ENCODE measurements at regions not wholly inside any gene's neighbourhood (a gene's known extent, or its start where the extent isn't known, plus 50 kb on each side); places are given as distances from the start of the nearest gene placed in this dataset.

DNA sequence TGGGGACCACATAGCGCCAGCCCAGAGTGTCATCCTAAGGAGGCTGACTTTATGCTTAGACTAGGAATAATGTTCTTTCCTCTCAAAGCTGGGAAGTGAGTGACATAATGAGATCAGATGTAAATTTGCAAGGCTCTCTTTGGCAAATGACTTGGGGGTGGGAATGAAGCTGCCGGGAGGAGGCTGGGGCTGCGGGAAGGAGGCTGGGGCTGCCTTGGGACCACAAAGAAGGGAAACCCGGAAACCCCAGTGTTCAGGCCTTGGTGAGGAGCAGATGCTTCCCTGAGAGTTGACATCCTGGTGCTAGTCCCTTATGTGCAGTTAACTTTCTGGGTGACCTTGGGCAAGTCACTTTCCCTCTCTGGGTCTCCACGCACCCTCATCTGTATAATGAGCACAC, 182.0 kb downstream of the CHST1 start:
- H3K27ac Mint-ChIP-seq (ENCODE audit: unreplicated experiment): no peak overlapping the region

DNA sequence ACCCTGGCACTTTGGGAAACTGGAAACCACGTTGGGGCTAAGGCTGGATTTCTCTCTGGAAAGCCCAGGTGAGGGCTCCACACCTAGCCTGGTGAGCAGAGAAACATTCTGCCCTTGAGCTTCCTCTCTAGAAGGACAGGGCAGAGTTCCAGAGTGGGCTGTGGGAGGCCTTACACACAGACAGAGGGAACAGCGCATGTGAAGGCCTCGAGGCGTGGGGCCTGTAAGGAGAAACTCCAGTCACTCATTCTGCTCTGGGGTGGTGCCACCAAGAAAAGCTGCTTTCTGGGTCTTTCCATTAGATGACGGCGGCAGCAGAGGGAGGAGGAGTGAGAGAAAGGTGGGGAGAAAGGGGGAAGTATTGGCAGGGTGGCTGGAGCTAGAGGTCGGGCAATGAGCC, 183.1 kb downstream of the CHST1 start:
- no peak overlapping the region for H3K27ac Mint-ChIP-seq (ENCODE audit: unreplicated experiment)
- DNase-seq (ENCODE audit: extremely low spot score, unreplicated experiment): no peak
- no peak overlapping the region for H3K4me3 Mint-ChIP-seq (ENCODE audit: unreplicated experiment)
- no peaks in the 10 kb centered on the region for H3K9me3 Mint-ChIP-seq (ENCODE audit: unreplicated experiment)
- peaks cover 35% of the 10 kb centered on the region for H3K27me3 Mint-ChIP-seq (ENCODE audit: unreplicated experiment)
- TF ChIP-seq, protein P1, sequence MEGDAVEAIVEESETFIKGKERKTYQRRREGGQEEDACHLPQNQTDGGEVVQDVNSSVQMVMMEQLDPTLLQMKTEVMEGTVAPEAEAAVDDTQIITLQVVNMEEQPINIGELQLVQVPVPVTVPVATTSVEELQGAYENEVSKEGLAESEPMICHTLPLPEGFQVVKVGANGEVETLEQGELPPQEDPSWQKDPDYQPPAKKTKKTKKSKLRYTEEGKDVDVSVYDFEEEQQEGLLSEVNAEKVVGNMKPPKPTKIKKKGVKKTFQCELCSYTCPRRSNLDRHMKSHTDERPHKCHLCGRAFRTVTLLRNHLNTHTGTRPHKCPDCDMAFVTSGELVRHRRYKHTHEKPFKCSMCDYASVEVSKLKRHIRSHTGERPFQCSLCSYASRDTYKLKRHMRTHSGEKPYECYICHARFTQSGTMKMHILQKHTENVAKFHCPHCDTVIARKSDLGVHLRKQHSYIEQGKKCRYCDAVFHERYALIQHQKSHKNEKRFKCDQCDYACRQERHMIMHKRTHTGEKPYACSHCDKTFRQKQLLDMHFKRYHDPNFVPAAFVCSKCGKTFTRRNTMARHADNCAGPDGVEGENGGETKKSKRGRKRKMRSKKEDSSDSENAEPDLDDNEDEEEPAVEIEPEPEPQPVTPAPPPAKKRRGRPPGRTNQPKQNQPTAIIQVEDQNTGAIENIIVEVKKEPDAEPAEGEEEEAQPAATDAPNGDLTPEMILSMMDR (IDR thresholded peaks at IDR 0.05): no peak
- H3K36me3 Mint-ChIP-seq (ENCODE audit: unreplicated experiment): no peaks in the 10 kb centered on the region
- no peaks in the 10 kb centered on the region for H3K4me1 Mint-ChIP-seq (ENCODE audit: unreplicated experiment)

More for the DNA sequence above, 182.0 kb downstream of the CHST1 start:
- DNase-seq (ENCODE audit: extremely low spot score, unreplicated experiment): no peak
- TF ChIP-seq, protein P1 (IDR thresholded peaks at IDR 0.05): no peak
- Mint-ChIP-seq H3K4me3 (ENCODE audit: unreplicated experiment) (no peak overlapping the region), H3K9me3 (ENCODE audit: unreplicated experiment) (no peaks in the 10 kb centered on the region), H3K36me3 (ENCODE audit: unreplicated experiment) (no peaks in the 10 kb centered on the region), H3K27me3 (ENCODE audit: unreplicated experiment) (peaks cover 27% of the 10 kb centered on the region), H3K4me1 (ENCODE audit: unreplicated experiment) (no peaks in the 10 kb centered on the region)

DNA sequence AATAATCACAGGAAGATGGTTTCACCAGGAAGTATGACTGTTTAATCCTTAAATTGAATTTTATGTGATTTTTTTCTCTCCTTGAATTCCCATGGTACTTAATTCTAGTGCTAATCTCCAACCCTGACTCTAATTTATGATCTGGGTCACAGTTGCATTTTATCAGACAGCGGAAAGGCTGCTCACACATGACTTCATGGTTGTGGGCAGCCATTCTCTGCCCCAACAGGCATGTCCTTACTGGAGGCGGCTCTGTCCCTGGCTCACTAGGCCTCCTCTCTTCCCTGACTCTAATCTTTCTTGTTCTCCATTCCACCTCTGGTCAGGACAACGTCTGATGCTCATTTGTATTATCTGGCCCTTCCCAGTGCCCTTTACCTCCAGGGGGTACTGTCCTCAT, 184.4 kb downstream of the CHST1 start:
- Mint-ChIP-seq H3K27me3 (ENCODE audit: unreplicated experiment) (peaks cover 43% of the 10 kb centered on the region), H3K36me3 (ENCODE audit: unreplicated experiment) (no peaks in the 10 kb centered on the region), H3K9me3 (ENCODE audit: unreplicated experiment) (no peaks in the 10 kb centered on the region), H3K27ac (ENCODE audit: unreplicated experiment) (no peak overlapping the region), H3K4me3 (ENCODE audit: unreplicated experiment) (no peak overlapping the region), H3K4me1 (ENCODE audit: unreplicated experiment) (no peaks in the 10 kb centered on the region)
- DNase-seq (ENCODE audit: extremely low spot score, unreplicated experiment): no peak
- TF ChIP-seq, protein P1 (IDR thresholded peaks at IDR 0.05): no peak

DNA sequence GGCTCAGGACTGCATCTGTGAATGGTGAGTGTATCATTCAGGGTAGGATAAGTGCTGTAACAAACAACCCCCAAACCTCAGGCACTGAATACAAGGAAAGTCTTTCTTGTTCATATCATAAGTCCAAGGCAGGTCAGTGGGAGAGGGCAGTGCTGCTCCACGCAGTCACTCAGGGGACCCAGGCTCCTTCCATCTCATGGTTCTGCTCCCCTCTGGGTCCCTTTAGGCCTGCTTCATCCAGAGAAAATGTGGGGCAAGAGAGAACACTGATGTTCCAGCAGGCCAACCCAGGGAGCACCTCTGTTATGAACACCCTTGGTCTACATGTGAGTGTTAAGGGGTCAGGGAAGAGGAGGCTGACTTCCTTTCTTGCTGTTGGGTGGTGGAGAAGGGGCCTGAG, 187.8 kb downstream of the CHST1 start:
- TF ChIP-seq, protein P1 (IDR thresholded peaks at IDR 0.05): no peak
- H3K27me3 Mint-ChIP-seq (ENCODE audit: unreplicated experiment): peaks cover 45% of the 10 kb centered on the region
- DNase-seq (ENCODE audit: extremely low spot score, unreplicated experiment): no peak
- no peaks in the 10 kb centered on the region for H3K9me3 Mint-ChIP-seq (ENCODE audit: unreplicated experiment)
- H3K4me3 Mint-ChIP-seq (ENCODE audit: unreplicated experiment): no peak overlapping the region
- no peaks in the 10 kb centered on the region for H3K4me1 Mint-ChIP-seq (ENCODE audit: unreplicated experiment)
- no peak overlapping the region for H3K27ac Mint-ChIP-seq (ENCODE audit: unreplicated experiment)
- no peaks in the 10 kb centered on the region for H3K36me3 Mint-ChIP-seq (ENCODE audit: unreplicated experiment)

DNA sequence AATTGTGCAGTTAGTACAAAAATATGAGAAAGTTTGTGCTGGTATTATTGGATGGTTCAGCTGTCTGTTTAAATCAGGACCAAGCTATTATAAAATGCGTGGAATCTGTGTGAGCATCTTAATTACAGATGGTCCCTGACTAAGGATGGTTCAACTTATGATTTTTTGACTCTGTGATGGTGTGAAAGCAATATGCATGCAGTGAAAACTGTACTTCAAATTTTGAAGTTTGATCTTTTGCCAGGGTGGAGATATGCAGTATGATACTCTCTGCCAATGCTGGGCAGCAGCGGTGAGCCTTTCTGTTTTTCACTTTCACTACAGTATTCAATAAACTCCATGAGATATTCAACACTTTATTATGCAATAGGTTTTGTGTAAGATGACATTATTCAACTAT, 189.3 kb downstream of the CHST1 start:
- no peak for DNase-seq (ENCODE audit: extremely low spot score, unreplicated experiment)
- Mint-ChIP-seq H3K36me3 (ENCODE audit: unreplicated experiment) (no peaks in the 10 kb centered on the region), H3K9me3 (ENCODE audit: unreplicated experiment) (no peaks in the 10 kb centered on the region), H3K4me3 (ENCODE audit: unreplicated experiment) (no peak overlapping the region), H3K27me3 (ENCODE audit: unreplicated experiment) (peaks cover 51% of the 10 kb centered on the region), H3K27ac (ENCODE audit: unreplicated experiment) (no peak overlapping the region), H3K4me1 (ENCODE audit: unreplicated experiment) (no peaks in the 10 kb centered on the region)
- TF ChIP-seq, protein P1 (IDR thresholded peaks at IDR 0.05): no peak

All from osteocyte (in vitro differentiated cells).